Right kidney (tissue), 1 donor: ENCODE measurements at regions not wholly inside any gene's neighbourhood (a gene's known extent, or its start where the extent isn't known, plus 50 kb on each side); places are given as distances from the start of the nearest gene placed in this dataset.

Experiments
- DNase-seq: peaks from one replicate; pipeline ENCODE4 v3.0.0-alpha.2; 2016

DNA sequence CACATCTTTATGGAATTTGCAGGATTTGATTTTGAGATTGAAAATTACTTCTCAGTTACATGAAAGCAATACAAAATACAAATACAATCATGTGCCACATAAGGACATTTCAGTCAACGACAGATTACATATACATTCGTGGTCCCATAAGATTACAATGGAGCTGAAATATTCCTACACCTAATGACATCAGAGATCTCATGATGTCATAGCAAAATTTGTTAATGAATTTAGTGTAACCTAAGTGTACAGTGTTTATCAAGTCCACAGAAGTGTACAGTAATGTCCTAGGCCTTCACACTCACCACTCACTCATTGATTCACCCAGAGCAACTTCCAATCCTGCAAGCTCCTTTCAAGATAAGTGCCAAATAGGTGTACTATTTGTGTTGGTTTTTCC is 126.5 kb downstream of the GPAM start:
- no peak for DNase-seq

DNA sequence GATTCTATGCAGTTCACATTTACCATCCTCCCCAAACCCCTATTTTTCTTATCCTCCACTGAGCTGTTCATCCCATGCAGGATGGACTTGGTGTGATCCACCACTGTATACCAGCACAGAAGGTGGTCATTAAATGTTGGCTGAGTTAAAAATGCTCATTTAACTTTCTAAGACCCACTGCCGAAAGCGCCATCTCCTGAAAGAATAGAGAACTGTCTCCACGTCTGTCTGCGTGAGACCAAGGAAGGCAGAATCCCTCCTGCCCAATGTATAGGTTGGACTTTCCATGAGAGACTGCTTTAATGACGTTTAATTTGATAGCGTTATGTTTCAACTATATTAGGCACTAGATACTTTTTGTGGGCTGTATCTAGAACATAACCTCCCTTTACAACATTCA is 124.3 kb downstream of the GPAM start:
- no peak for DNase-seq

DNA sequence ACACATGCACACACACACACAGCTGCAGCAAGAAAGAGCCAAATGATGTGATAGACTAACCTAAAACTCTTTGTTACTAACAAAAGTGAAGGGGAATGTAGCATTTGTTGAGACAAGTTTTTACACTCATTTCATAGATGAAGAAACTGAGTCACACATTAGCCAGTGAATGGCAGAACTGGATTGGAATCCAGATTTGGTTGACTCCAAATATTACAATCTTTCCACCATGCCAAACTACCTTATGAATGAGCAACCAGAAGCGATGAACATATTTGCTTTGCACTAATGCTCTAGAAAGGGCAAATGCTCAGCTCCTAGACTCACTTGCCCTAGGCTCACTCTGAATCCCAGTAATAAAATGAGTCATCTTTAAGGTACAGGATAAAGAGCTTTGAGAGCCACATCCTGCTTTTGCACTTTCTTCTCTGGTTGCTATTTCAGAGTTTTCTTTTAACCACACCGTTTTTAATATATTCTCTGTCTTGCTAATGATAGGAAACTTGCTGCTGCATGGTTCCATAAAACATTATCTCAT is 111.9 kb downstream of the GPAM start:
- DNase-seq, result no peak

DNA sequence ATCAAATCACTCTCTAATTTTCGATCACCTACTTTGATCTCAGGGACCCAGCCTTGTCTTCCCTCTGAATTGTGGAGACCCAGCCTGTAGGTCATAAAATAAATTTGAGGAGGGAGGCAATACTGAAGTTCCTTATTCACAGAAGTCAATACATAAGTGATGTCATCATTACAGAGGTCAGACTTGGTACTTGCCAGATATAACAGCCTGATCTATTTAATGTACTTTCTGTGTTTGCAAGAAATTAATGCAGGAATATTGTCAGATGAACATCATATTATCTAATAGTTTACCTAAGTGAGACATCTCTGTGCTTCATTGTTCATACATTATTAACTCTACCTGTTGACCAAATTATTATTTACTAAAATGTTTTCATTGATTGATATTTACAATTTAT is 105.6 kb downstream of the GPAM start:
- no peak for DNase-seq

- no peak for DNase-seq
Measured at GRCh38 chr10:112080231-112080630, 103.3 kb downstream of the GPAM start.

DNA sequence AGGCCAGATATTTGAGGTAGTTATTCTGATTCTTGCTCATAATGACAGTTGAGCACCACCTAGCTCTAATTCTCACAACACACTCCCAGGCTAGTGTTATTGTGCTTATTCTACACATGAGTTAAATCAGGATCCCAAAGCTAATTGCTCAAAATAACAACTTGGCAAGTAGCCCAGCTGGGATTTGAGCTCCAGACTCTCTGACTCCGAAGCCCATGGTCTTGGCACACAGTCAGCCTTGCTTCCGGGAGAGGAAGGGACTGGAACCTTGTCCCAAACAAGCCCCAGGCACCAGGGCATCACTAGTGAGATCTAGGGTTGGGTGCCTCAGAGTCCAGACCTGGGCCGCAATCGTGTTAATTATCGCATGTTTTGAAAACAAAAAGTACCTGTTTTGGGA is 101.4 kb downstream of the GPAM start:
- DNase-seq, result peak; percentile 25

GRCh38 chr10:112083472-112083871 is 100.1 kb downstream of the GPAM start:
- DNase-seq, result no peak

DNA sequence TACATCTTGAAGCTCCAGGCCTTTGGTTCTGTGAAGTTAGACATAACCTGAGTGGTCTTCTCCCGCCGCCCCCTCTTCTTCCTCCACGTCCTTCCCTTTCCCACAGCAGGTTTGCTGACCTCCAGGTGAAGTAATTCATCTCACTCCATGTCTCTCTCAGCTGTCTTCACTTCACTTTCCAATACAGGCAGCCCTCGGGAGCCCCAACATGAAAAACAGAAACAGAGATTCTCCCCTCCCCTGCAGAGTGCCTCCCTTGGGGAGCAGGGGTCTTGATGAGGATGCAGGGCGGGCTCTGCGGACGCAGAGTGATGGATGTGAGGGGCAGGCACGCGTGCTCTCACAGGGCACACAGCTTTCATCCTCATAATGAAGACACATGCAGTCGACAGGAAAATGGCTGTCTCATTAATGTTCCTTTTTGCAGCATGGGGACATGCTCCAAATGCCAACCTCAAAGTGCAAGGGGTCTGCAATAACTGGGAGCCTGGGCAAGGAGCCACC is 95.6 kb downstream of the GPAM start:
- no peak for DNase-seq

DNA sequence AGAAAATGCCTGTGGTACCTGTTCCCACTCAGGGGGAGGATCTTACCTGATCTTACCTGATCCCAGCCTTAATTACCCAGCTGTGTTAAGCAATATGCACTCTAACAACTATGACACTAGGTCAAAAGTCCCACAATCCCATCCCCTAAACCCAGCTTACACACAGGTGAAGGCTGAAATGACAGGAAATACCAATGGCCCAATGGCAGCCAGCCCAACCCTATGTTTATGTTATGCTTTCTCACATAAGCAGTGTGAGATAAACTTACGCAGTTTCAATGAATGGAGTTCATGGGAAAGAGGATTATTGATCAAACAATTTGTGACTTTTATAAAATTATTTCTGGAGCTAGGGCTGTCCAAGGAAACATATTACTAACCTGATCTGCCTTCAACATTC is 91.9 kb downstream of the GPAM start:
- DNase-seq, result no peak

- DNase-seq, result no peak
Measured at GRCh38 chr10:112092519-112092918, 91.0 kb downstream of the GPAM start.

DNA sequence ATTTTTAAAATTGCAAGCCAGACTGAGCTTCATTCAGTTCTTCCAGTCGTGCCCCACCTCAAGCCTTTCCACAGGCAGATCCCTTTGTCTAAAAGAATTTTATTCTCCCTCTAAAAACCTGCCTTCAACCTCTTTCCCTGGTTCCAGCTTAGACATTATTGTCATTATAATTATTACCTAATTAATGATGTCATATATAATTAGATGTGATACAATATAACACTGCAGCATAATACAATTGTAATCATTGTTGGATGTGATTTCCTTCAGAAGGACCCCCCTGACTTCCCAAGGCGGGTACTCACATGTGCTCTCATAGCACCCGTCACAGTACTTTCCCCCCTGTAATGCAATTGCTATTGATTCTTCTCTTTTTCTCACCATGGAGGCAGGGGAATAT is 88.6 kb downstream of the GPAM start:
- no peak for DNase-seq

- DNase-seq, result no peak
Measured at GRCh38 chr10:112095731-112096130, 87.8 kb downstream of the GPAM start.

DNA sequence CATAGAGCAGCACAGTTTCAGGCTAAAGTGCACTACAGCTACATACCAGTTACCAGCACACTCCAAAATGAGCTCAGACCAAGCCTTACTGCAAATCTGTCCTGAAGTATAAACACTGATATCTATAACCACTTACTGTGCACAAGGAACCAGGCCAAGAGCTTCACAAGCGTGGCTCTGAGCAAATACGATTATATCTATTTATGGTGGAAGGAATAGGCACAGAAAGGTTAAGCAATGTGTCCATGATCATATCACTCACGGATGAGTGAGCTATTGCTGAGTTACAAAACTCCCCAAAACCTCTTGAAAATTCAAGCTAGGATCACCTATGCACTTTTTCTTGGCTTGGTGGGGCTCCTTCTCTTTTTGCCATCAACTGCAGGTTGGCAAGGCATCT is 84.9 kb downstream of the GPAM start:
- DNase-seq, result no peak
